Colonic mucosa (tissue), 4 donors: ENCODE measurements at regions not wholly inside any gene's neighbourhood (a gene's known extent, or its start where the extent isn't known, plus 50 kb on each side); places are given as distances from the start of the nearest gene placed in this dataset.

ENCODE experiments used
- DNase-seq: peaks from one replicate; pipeline ENCODE4 v3.0.0-alpha.2; 2020
- H3K27ac ChIP-seq: fragments of 200-600 bp; one replicate; pipeline ENCODE4 v1.8.0; 2021
- H3K27me3 ChIP-seq: fragments of 200-600 bp; one replicate; pipeline ENCODE4 v1.8.0; 2021
- H3K36me3 ChIP-seq: fragments of 200-600 bp; one replicate; pipeline ENCODE4 v1.8.0; 2021
- H3K4me1 ChIP-seq: fragments of 200-600 bp; one replicate; pipeline ENCODE4 v1.8.0; 2021; ENCODE audit warnings: mild to moderate bottlenecking
- H3K4me3 ChIP-seq: fragments of 200-600 bp; one replicate; pipeline ENCODE4 v1.8.0; 2021
- H3K9ac ChIP-seq, 2 donors: one replicate each; pipeline ENCODE4 v1.7.0; 2013; ENCODE audit warnings: control low read depth in 2 of 2, low read depth in 2 of 2, low read length in 2 of 2
- H3K9me3 ChIP-seq: fragments of 200-600 bp; one replicate; pipeline ENCODE4 v1.8.0; 2021
- intact Hi-C: fragments of 100-400 bp; cut with DNase I; formaldehyde crosslinking; loops from one replicate; pipeline ENCODE4 v1.14.1; 2022
- TF ChIP-seq, protein P1 (sequence below): fragments of 200-600 bp; IDR thresholded peaks from one replicate; pipeline ENCODE4 v1.8.0; 2022; ENCODE audit warnings: antibody characterized with exemption, mild to moderate bottlenecking
- donor health status: healthy.
- donor health status: DM: no; HTN: no; CAD: no.
- donor health status: DM: no; HTN: no; CAD: no.

GRCh38 chr11:116390963-116391362 lies 381.8 kb downstream of the BUD13 start:
- H3K9ac ChIP-seq, result no peak overlapping the region
- H3K4me3 ChIP-seq, result no peak overlapping the region
- no peaks in the 10 kb centered on the region for H3K9me3 ChIP-seq
- intact Hi-C loops, result no loop called here
- no peaks in the 10 kb centered on the region for H3K36me3 ChIP-seq
- H3K4me1 ChIP-seq, result no peaks in the 10 kb centered on the region
- TF ChIP-seq, protein P1, sequence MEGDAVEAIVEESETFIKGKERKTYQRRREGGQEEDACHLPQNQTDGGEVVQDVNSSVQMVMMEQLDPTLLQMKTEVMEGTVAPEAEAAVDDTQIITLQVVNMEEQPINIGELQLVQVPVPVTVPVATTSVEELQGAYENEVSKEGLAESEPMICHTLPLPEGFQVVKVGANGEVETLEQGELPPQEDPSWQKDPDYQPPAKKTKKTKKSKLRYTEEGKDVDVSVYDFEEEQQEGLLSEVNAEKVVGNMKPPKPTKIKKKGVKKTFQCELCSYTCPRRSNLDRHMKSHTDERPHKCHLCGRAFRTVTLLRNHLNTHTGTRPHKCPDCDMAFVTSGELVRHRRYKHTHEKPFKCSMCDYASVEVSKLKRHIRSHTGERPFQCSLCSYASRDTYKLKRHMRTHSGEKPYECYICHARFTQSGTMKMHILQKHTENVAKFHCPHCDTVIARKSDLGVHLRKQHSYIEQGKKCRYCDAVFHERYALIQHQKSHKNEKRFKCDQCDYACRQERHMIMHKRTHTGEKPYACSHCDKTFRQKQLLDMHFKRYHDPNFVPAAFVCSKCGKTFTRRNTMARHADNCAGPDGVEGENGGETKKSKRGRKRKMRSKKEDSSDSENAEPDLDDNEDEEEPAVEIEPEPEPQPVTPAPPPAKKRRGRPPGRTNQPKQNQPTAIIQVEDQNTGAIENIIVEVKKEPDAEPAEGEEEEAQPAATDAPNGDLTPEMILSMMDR, result no peak
- no peak overlapping the region for H3K27ac ChIP-seq
- H3K27me3 ChIP-seq, result peaks cover 3% of the 10 kb centered on the region
- DNase-seq, result no peak

GRCh38 chr11:116388146-116388545 lies 384.6 kb downstream of the BUD13 start:
- no peaks in the 10 kb centered on the region for H3K4me1 ChIP-seq
- TF ChIP-seq, protein P1, result no peak
- H3K9me3 ChIP-seq, result no peaks in the 10 kb centered on the region
- H3K27me3 ChIP-seq, result peaks cover 3% of the 10 kb centered on the region
- H3K9ac ChIP-seq, result no peak overlapping the region
- intact Hi-C loops, result no loop called here
- H3K27ac ChIP-seq, result no peak overlapping the region
- DNase-seq, result no peak
- H3K36me3 ChIP-seq, result no peaks in the 10 kb centered on the region
- H3K4me3 ChIP-seq, result no peak overlapping the region

DNA sequence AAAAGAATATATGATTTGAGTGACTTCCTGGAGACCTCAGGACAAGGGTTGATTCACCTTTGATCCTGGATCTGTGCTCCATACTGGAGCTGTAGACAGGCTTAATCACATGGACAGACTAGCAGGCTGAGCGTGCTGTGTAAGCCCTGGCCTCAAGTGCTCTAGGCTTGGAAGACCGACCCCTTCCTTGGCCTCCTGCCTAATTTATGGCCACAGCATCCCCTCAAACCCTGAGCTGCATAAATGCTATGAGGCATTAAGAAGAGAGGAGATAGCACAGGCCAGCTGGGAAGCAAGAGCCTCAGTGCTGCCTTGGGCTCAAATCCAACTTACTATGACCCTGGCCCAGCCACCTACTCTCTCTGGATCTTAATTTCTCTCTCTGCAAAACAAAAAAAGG lies 385.1 kb downstream of the BUD13 start:
- Histone ChIP-seq H3K9ac (no peak overlapping the region), H3K27ac (no peak overlapping the region), H3K4me3 (no peak overlapping the region), H3K36me3 (no peaks in the 10 kb centered on the region), H3K27me3 (peaks cover 3% of the 10 kb centered on the region), H3K4me1 (no peaks in the 10 kb centered on the region), H3K9me3 (no peaks in the 10 kb centered on the region)
- TF ChIP-seq, protein P1, result no peak
- intact Hi-C loops, result no loop called here
- no peak for DNase-seq

- Histone ChIP-seq H3K9ac (no peak overlapping the region), H3K27ac (no peak overlapping the region), H3K36me3 (no peaks in the 10 kb centered on the region), H3K4me3 (no peak overlapping the region), H3K9me3 (no peaks in the 10 kb centered on the region), H3K27me3 (peaks cover 3% of the 10 kb centered on the region), H3K4me1 (no peaks in the 10 kb centered on the region)
- intact Hi-C loops, result no loop called here
- DNase-seq, result no peak
- TF ChIP-seq, protein P1, result no peak
Observed at GRCh38 chr11:116386118-116386699, 386.6 kb downstream of the BUD13 start.

DNA sequence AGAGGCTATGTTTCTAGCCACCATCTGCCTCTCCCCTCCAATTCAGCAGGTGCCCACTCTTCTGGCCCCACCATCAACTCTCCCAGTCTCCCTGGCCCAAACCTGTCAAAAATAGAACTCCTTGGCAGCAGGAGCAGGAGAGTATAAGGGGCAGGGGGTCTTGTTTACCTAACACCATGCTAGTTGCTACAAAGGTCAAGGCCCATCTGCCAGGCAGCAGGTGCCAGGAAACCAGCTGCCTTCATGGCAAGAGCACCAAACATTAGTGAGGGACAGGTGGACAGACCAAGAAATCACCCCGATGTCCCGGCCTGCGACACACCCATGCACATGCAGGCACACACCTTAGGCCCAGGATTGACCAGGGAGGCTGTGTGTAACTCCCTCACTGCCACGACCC lies 387.9 kb downstream of the BUD13 start:
- Histone ChIP-seq H3K9me3 (no peaks in the 10 kb centered on the region), H3K4me1 (no peaks in the 10 kb centered on the region), H3K27ac (no peak overlapping the region), H3K27me3 (peaks cover 3% of the 10 kb centered on the region), H3K4me3 (no peak overlapping the region), H3K9ac (no peak overlapping the region), H3K36me3 (no peaks in the 10 kb centered on the region)
- intact Hi-C loops, result no loop called here
- TF ChIP-seq, protein P1, result no peak
- no peak for DNase-seq
